ENCODE measurements at regions not wholly inside any gene's neighbourhood (a gene's known extent, or its start where the extent isn't known, plus 50 kb on each side); places are given as distances from the start of the nearest gene placed in this dataset.

GRCh38 chr13:109611912-109612691 lies 174.3 kb downstream of the IRS2 start:
- no peaks in the 10 kb centered on the region for H3K9me2 ChIP-seq (ENCODE audit: insufficient read depth)
- ATAC-seq (no peak), DNase-seq (ENCODE audit: low read depth, low spot score) (no peak)
- no peak overlapping the region for H3K4me2 ChIP-seq (ENCODE audit: low read length)
- H4K20me1 ChIP-seq (ENCODE audit: insufficient read depth), result no peaks in the 10 kb centered on the region
- H2AFZ ChIP-seq (ENCODE audit: low read depth, low read length, poor library complexity, severe bottlenecking), result no peak overlapping the region
- no peaks in the 10 kb centered on the region for H3K27me3 ChIP-seq (ENCODE audit: insufficient read depth, low read length)
- BruUV-seq (replicated peaks), result no TSS peak
- no peaks in the 10 kb centered on the region for H3K36me3 ChIP-seq (ENCODE audit: control insufficient read depth in 1 of 2, insufficient read depth in 2 of 2, low read length in 2 of 2)
- ChIA-PET RAD21 (ENCODE audit: low non-redundant PET in 1 of 2, low total read pairs in 2 of 2, uncharacterized antibody in 2 of 2, unreplicated experiment in 2 of 2) (no interaction called here), POLR2A (no interaction called here), CTCF (no interaction called here)
- no peak overlapping the region for H3K4me3 ChIP-seq (replicated peaks in 1 of 2; ENCODE audit: low read depth in 1 of 2, low read length in 2 of 2)
- H3K9me3 ChIP-seq (ENCODE audit: control insufficient read depth in 1 of 2, insufficient read depth in 1 of 2, low read depth in 1 of 2, low read length in 2 of 2), result no peaks in the 10 kb centered on the region
- H3K27ac ChIP-seq (ENCODE audit: low read depth, low read length), result no peak overlapping the region
- TF ChIP-seq CEBPB (IDR thresholded peaks at IDR 0.05; ENCODE audit: low read depth), result no peak
- TF ChIP-seq POLR2AphosphoS5 (IDR thresholded peaks at IDR 0.05; ENCODE audit: low read depth, low read length), result no peak
- TF ChIP-seq ZFX (IDR thresholded peaks at IDR 0.05), result no peak
- no peak for TF ChIP-seq ATF3 (IDR thresholded peaks at IDR 0.05)
- no peak for TF ChIP-seq CTCF (IDR thresholded peaks at IDR 0.05 in 2 of 3, conservative IDR thresholded peaks at IDR 0.05 in 1 of 3; ENCODE audit: borderline replicate concordance in 1 of 3, insufficient read depth in 1 of 3, low read depth in 2 of 3, low read length in 2 of 3)
- no peak for TF ChIP-seq SRF (IDR thresholded peaks at IDR 0.05; ENCODE audit: low read depth)
- TF ChIP-seq SIN3A (IDR thresholded peaks at IDR 0.05; ENCODE audit: low read depth), result no peak
- no peak for TF ChIP-seq EZH2phosphoT487 (IDR thresholded peaks at IDR 0.05; ENCODE audit: borderline replicate concordance)
- no peak for TF ChIP-seq ZBTB33 (IDR thresholded peaks at IDR 0.05; ENCODE audit: extremely low read depth, insufficient replicate concordance, low read length)
- no peak for TF ChIP-seq SP1 (IDR thresholded peaks at IDR 0.05; ENCODE audit: low read depth)
- TF ChIP-seq REST (IDR thresholded peaks at IDR 0.05; ENCODE audit: low read depth), result no peak
- TF ChIP-seq YY1 (IDR thresholded peaks at IDR 0.05; ENCODE audit: extremely low read depth, insufficient replicate concordance, low read depth, low read length), result no peak
- intact Hi-C loops (cut with micrococcal nuclease), result loop anchor here (2.0 kb wide), 1 partner anchor 497 kb away; no protein-coding TSS in a partner anchor
- H3K4me1 ChIP-seq (ENCODE audit: control insufficient read depth in 1 of 2, insufficient read depth in 2 of 2, low read length in 2 of 2), result no peaks in the 10 kb centered on the region
- H3K79me2 ChIP-seq (ENCODE audit: insufficient read depth, low read length), result no peaks in the 10 kb centered on the region
- no peak overlapping the region for H3K9ac ChIP-seq (ENCODE audit: low read length)

Data from HCT116 (cell line).